Esophagus squamous epithelium (tissue), 4 donors: ENCODE measurements at regions not wholly inside any gene's neighbourhood (a gene's known extent, or its start where the extent isn't known, plus 50 kb on each side); places are given as distances from the start of the nearest gene placed in this dataset.

ENCODE experiments used
- POLR2A ChIP-seq, 4 donors: fragments of 450-650 bp; IDR thresholded peaks; one replicate each; pipeline ENCODE4 v1.6.1; 2017; ENCODE audit warnings: antibody characterized with exemption in 4 of 4, mild to moderate bottlenecking in 4 of 4, moderate library complexity in 3 of 4
- TF ChIP-seq, protein P1 (sequence below), 6 experiments: fragments of 450-650 bp in 4 of 6; fragments of 200-600 bp in 2 of 6; sonication (generic) in 2 of 6; IDR thresholded peaks; one replicate each; pipeline ENCODE4 v1.5.1; 2016 to 2019; ENCODE audit warnings: antibody characterized with exemption in 6 of 6, mild to moderate bottlenecking in 4 of 6, moderate library complexity in 4 of 6

DNA sequence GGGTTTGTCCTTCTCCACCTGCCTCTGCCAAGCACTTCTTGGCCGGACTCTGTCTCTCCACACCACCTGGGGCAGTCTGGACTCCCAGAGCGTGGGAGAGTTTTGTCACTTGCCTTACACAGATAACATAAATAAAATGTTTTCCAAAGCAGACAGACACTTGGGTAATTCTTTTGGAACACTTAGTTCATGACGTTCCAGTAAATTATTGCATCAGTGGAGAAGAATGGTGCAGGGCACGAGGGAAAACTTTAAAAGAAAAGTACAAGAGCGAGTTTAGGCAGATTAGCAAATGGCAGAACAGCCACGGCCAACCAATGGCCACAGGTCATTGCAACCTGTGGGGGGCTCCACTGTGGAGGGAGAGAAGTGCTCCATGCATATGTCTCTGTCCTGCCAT lies 170.6 kb upstream of the GRB10 start:
- TF ChIP-seq, protein P1, sequence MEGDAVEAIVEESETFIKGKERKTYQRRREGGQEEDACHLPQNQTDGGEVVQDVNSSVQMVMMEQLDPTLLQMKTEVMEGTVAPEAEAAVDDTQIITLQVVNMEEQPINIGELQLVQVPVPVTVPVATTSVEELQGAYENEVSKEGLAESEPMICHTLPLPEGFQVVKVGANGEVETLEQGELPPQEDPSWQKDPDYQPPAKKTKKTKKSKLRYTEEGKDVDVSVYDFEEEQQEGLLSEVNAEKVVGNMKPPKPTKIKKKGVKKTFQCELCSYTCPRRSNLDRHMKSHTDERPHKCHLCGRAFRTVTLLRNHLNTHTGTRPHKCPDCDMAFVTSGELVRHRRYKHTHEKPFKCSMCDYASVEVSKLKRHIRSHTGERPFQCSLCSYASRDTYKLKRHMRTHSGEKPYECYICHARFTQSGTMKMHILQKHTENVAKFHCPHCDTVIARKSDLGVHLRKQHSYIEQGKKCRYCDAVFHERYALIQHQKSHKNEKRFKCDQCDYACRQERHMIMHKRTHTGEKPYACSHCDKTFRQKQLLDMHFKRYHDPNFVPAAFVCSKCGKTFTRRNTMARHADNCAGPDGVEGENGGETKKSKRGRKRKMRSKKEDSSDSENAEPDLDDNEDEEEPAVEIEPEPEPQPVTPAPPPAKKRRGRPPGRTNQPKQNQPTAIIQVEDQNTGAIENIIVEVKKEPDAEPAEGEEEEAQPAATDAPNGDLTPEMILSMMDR (IDR thresholded peaks at IDR 0.05) = no peak
- TF ChIP-seq POLR2A (IDR thresholded peaks at IDR 0.05) = no peak
